Dendritic cell treated with granulocyte-macrophage colony-stimulating factor and Interleukin-4, amounts not matched to agents 40 ng/mL and 50 ng/mL, for 4 days (primary cell): ENCODE measurements at regions not wholly inside any gene's neighbourhood (a gene's known extent, or its start where the extent isn't known, plus 50 kb on each side); places are given as distances from the start of the nearest gene placed in this dataset.
"Not testable (repeated sequence)": the region's sequence is repeated elsewhere in the genome, so short reads cannot be mapped to it uniquely, and the experiment has no call there.

Source experiments
- H3K27ac Mint-ChIP-seq: one replicate; pipeline ENCODE4 v1.8.0; 2022; ENCODE audit warnings: mild to moderate bottlenecking, mixed read lengths
- H3K27me3 Mint-ChIP-seq: one replicate; pipeline ENCODE4 v1.8.0; 2022; ENCODE audit warnings: mild to moderate bottlenecking, mixed read lengths
- H3K36me3 Mint-ChIP-seq: one replicate; pipeline ENCODE4 v1.8.0; 2022; ENCODE audit warnings: low read depth, mixed read lengths
- H3K4me1 Mint-ChIP-seq: one replicate; pipeline ENCODE4 v1.8.0; 2022; ENCODE audit warnings: low read depth, mixed read lengths
- H3K4me3 Mint-ChIP-seq: one replicate; pipeline ENCODE4 v1.8.0; 2022; ENCODE audit warnings: mild to moderate bottlenecking, moderate library complexity, mixed read lengths
- H3K9me3 Mint-ChIP-seq: one replicate; pipeline ENCODE4 v1.8.0; 2022; ENCODE audit warnings: mixed read lengths
- intact Hi-C: fragments of 100-400 bp; cut with micrococcal nuclease; formaldehyde crosslinking; loops from one replicate; pipeline ENCODE4 v1.15.0; 2022

DNA sequence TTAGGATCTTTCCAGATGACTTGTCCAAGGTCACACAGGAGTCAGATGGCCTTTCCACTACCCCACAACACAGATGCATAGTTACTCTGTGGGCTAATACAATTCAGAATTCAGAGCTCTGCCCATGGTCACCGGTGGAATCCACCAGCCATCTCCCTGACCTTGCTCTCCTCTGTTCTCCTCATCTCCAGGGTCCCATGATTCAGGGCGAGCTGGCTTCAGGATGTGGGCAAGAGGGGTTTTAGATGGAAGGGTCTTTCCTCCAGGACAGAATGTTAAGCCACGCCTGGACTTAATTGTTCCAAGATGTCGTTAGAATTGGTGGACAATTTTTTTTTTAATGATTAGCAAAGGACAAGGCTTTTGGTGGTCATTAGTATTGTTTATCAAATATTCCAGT lies 81.7 kb upstream of the LARP1 start:
- no peaks in the 10 kb centered on the region for H3K9me3 Mint-ChIP-seq
- intact Hi-C loops: no loop called here

DNA sequence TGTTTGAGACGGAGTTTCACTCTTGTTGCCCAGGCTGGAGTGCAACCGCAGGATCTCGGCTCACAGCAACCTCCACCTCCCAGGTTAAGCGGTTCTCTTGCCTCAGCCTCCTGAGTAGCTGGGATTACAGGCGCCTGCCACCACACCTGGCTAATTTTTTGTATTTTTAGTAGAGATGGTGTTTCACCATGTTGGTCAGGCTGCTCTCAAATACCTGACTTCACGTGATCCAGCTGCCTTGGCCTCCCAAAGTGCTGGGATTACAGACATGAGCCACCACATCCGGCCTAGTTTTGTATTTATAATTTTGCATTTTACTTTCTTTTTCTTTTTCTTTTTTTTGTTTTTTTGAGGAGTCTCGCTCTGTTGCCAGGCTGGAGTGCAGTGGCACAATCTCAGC lies 85.3 kb upstream of the LARP1 start:
- H3K36me3 Mint-ChIP-seq, H3K27me3 Mint-ChIP-seq, H3K4me3 Mint-ChIP-seq, H3K27ac Mint-ChIP-seq, H3K4me1 Mint-ChIP-seq, intact Hi-C loops: not testable (repeated sequence)
- H3K9me3 Mint-ChIP-seq: peaks cover 10% of the 10 kb centered on the region

More for the DNA sequence above, 81.7 kb upstream of the LARP1 start:
- no peaks in the 10 kb centered on the region for H3K36me3 Mint-ChIP-seq
- peaks cover 5% of the 10 kb centered on the region for H3K4me1 Mint-ChIP-seq
- H3K4me3 Mint-ChIP-seq: no peak overlapping the region
- no peak overlapping the region for H3K27ac Mint-ChIP-seq
- no peaks in the 10 kb centered on the region for H3K27me3 Mint-ChIP-seq

DNA sequence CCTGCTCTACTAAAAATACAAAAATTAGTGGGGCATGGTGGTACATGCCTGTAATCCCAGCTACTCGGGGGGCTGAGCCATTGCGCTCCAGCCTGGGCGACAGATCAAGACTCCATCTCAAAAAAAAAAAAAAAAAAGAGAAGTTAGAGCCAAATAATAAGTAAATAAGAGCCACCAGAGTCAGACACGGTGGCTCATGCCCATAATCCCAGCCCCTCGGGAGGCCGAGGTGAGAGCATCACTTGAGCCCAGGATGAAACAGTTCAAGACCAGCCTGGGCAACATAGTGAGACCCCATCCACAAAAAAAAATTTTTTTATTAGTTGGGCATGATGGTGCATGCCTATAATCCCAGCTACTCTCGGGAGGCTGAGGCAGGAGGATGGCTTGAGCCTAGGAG lies 85.8 kb upstream of the LARP1 start:
- Mint-ChIP-seq H3K27ac (no peak overlapping the region), H3K4me3 (no peak overlapping the region), H3K4me1 (peaks cover 9% of the 10 kb centered on the region), H3K36me3 (peaks cover 8% of the 10 kb centered on the region), H3K27me3 (no peaks in the 10 kb centered on the region), H3K9me3 (peaks cover 15% of the 10 kb centered on the region)
- intact Hi-C loops: no loop called here

DNA sequence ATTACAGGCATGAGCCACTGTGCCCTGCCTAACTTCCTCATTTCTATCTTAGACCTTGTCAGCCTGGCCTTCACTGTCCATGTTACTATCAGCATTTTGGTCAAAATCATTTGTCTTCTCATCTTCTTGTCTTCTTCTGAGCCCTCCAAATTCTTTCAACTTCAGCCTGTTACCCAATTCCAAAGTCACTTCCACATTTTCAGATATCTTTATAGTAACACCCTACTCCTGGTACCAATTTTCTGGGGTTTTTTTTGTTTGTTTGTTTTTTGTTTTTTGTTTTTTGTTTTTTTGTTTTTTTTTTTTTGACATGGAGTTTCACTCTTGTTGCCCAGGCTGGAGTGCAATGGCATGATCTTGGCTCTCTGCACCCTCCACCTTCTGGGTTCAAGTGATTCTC lies 90.3 kb upstream of the LARP1 start:
- no peaks in the 10 kb centered on the region for H3K27me3 Mint-ChIP-seq
- H3K27ac Mint-ChIP-seq: no peak overlapping the region
- no peak overlapping the region for H3K4me3 Mint-ChIP-seq
- peaks cover 9% of the 10 kb centered on the region for H3K4me1 Mint-ChIP-seq
- intact Hi-C loops: no loop called here
- H3K9me3 Mint-ChIP-seq: peaks cover 21% of the 10 kb centered on the region
- peaks cover 8% of the 10 kb centered on the region for H3K36me3 Mint-ChIP-seq

DNA sequence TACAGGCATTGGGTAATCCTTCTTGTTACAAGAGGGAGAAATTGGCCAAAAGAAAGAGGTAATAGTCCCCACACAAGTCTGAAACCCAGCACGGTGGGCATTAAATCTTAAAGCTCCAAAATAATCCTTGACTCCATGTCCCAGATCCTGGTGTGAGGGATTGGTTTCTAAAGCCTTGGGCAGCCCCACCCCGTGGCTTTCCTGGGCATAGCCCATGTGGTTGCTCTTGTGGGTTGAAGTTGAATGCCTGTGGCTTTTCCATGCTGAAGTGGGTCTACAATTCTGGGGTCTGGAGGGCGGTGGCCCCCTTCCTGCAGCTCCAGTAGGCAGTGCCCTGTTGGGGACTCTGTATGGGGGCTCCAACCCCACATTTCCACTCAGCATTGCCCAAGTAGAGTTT lies 91.8 kb upstream of the LARP1 start:
- Mint-ChIP-seq H3K27ac (no peak overlapping the region), H3K27me3 (no peaks in the 10 kb centered on the region), H3K9me3 (peaks cover 21% of the 10 kb centered on the region), H3K4me1 (peaks cover 9% of the 10 kb centered on the region), H3K36me3 (peaks cover 8% of the 10 kb centered on the region), H3K4me3 (no peak overlapping the region)
- intact Hi-C loops: no loop called here

DNA sequence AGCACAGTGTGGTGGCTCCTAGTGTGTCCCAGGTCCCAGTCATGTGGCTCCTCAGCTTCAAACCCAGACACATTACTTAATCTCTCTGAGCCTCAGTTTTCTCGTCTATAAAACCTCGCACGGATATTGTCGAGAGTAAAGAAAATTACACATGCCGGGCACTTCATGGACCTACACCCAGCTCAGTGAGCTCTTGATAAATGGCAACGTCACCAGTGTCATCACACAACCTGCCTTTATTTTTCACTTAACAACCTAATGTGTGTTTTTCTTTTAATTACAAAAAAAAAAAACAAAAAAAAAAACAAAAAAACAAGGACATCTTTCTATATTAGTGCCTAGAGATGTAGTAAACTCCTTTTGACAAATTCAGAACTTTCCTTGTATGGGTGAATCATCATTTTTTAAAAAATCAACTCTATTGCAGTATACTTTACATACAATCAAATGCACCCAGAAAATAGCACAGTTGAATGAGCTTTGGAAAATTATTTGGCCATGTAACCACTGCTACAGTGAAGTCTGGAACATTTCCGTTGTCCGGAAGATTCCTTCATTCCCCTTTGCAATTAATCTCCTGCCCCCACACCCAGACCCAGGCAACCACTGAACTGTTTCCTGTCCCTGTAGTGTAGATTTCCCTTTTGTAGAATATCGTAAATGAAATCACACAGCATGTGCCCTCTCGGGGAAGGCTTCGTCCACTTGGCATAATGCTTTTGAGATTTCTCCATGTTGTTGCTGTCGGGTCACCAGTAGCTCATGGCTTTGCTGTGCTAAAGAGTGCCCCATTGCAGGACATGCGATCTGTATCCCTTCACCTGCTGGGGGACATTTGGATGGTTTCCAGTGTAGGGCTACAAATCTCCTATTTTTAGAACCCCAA lies 100.4 kb upstream of the LARP1 start:
- intact Hi-C loops: loop anchor here (5.0 kb wide), 1 partner anchor 218 kb away; no protein-coding TSS in a partner anchor
- peak overlapping the region; percentile 2 for H3K4me3 Mint-ChIP-seq
- H3K36me3 Mint-ChIP-seq: no peaks in the 10 kb centered on the region
- H3K27me3 Mint-ChIP-seq: no peaks in the 10 kb centered on the region
- peaks cover 16% of the 10 kb centered on the region for H3K4me1 Mint-ChIP-seq
- no peaks in the 10 kb centered on the region for H3K9me3 Mint-ChIP-seq
- peak overlapping the region; percentile 63 for H3K27ac Mint-ChIP-seq

DNA sequence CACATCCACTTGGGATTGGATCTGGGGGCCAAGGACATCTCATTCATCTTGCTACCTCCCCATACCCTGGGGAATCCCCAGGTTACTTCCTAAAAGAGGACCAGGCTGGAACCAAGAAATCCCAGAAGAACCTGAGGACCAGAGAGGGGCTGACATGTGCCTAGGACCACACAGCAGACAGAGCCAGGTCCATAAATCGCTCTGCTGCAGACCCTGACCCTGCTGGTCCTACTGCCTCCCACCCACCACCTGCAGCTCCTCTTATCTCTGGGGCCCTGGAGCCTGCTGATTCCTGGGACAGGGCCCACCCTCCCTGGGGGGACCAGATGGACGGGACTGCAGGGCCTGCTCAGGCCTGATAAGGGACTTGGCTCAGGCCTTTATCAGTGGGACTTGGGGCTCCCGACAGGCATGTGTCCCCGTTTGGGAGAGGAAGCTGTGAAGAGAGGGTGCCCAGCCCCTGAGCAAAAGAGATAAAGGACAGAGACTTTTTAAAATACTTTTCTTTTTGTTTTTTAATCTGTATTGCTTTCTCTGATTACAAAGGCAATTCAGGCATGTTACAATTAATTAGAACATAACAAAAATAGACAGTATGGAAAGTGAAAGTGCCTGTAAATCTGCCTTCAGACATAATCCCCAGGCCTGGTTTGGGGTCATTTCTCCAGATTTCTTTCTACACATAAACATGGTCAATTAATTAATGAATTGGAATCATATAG lies 101.3 kb upstream of the LARP1 start:
- intact Hi-C loops: loop anchor here (5.0 kb wide), 1 partner anchor 218 kb away; no protein-coding TSS in a partner anchor
- Mint-ChIP-seq H3K27ac (peak overlapping the region; percentile 63), H3K4me3 (peak overlapping the region; percentile 2), H3K36me3 (no peaks in the 10 kb centered on the region), H3K9me3 (no peaks in the 10 kb centered on the region), H3K27me3 (no peaks in the 10 kb centered on the region), H3K4me1 (peaks cover 19% of the 10 kb centered on the region)

DNA sequence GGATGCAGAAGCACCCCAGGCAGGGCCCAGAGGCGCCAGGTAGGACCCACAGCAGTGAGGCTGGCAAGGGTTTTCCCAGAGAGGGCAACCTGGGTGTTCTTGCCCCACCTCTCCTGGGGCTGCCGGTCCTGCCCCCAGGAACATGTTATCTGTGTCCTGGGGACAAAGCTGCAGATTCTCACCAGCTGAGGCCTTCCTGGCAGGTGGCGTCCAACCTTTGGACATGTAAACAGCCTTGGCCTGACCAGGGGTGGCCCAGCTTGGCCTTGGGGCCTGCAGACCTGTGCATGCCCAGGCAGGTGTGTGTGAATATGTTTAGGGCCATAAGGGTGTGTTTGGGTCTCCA lies 101.8 kb upstream of the LARP1 start:
- H3K27ac Mint-ChIP-seq: no peak overlapping the region
- intact Hi-C loops: loop anchor here (5.0 kb wide), 1 partner anchor 219 kb away; no protein-coding TSS in a partner anchor
- H3K36me3 Mint-ChIP-seq: no peaks in the 10 kb centered on the region
- no peak overlapping the region for H3K4me3 Mint-ChIP-seq
- peaks cover 25% of the 10 kb centered on the region for H3K4me1 Mint-ChIP-seq
- H3K9me3 Mint-ChIP-seq: no peaks in the 10 kb centered on the region
- peaks cover 2% of the 10 kb centered on the region for H3K27me3 Mint-ChIP-seq

DNA sequence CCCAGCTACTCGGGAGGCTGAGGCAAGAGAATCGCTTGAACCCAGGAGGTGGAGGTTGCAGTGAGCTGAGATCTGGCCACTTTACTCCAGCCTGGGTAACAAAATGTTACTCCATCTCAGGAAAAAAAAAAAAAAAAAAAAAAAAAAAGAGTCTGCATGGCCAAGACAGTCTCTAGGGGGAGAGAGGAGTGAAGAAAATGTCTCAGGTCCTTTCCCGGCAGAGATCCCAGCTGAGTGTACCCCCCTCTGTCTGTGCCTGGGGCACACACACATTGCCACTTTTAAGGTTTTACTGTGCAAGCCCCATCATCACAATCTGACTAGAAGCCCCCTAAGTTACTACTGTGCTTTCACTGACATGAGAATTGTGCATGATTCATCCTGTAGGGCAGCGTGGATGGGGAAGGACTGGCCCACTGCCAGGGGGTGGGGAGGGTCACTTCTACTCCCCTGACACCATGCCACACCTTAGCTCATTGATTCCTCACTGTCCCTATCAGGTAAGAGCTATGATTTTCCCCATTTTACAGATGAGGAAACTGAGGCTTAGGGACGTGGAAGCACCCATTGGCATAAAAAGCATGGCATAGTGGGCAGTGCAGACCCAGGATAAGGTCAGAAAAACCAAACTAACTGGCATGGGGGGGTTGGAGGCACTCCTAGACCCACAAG lies 102.3 kb upstream of the LARP1 start:
- Mint-ChIP-seq H3K4me3 (no peak overlapping the region), H3K9me3 (no peaks in the 10 kb centered on the region), H3K27ac (no peak overlapping the region), H3K27me3 (peaks cover 3% of the 10 kb centered on the region), H3K36me3 (no peaks in the 10 kb centered on the region), H3K4me1 (peaks cover 27% of the 10 kb centered on the region)
- intact Hi-C loops: loop anchor here (5.0 kb wide), 1 partner anchor 219 kb away; no protein-coding TSS in a partner anchor

DNA sequence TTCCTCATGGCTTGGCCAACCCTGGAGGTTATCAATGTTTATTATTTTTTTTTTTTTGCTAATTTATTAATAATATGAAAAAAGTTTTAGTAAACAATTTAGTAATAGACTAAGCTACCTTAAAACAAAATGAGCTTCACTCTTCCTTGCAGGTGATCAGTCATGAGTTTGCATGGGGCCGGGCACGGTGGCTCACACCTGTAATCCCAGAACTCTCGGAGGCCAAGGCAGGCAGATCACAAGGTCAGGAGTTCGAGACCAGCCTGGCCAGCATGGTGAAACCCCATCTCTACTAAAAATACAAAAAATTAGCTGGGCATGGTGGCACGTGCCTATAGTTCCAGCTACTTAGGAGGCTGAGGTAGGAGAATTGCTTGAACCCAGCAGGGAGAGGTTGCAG lies 103.4 kb upstream of the LARP1 start:
- intact Hi-C loops: loop anchor here (2.0 to 5.0 kb wide), 2 partner anchors 221 to 289 kb away; partner anchors contain the start of gene MRPL22
- not testable (repeated sequence) for H3K27ac Mint-ChIP-seq, H3K9me3 Mint-ChIP-seq

DNA sequence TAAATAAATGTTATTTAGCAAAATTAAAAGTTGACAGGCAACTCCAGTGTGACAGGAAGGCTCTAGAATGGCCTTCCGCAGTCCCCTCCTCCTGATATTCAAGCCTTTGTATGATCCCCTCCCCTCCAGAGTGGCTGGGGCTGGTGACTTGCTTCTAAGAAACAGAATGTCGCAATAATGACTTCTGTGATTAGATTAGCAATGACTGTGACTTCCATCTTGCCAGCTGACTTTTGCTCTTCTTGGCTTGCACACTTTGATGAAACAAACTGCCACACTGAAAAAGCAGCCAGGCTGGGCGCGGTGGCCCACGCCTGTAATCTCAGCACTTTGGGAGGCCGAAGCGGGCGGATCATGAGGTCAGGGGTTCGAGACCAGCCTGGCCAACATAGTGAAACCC lies 106.5 kb upstream of the LARP1 start:
- H3K36me3 Mint-ChIP-seq: no peaks in the 10 kb centered on the region
- peaks cover 23% of the 10 kb centered on the region for H3K27me3 Mint-ChIP-seq
- H3K9me3 Mint-ChIP-seq: peaks cover 3% of the 10 kb centered on the region
- peak overlapping the region; percentile 51 for H3K27ac Mint-ChIP-seq
- H3K4me3 Mint-ChIP-seq: no peak overlapping the region
- intact Hi-C loops: loop anchor here (10.0 kb wide), 2 partner anchors 184 to 356 kb away; no protein-coding TSS in a partner anchor
- peaks cover 27% of the 10 kb centered on the region for H3K4me1 Mint-ChIP-seq

More for the DNA sequence above, 103.4 kb upstream of the LARP1 start:
- Mint-ChIP-seq H3K4me1 (peaks cover 38% of the 10 kb centered on the region), H3K27me3 (peaks cover 14% of the 10 kb centered on the region)
- not testable (repeated sequence) for H3K36me3 Mint-ChIP-seq, H3K4me3 Mint-ChIP-seq

DNA sequence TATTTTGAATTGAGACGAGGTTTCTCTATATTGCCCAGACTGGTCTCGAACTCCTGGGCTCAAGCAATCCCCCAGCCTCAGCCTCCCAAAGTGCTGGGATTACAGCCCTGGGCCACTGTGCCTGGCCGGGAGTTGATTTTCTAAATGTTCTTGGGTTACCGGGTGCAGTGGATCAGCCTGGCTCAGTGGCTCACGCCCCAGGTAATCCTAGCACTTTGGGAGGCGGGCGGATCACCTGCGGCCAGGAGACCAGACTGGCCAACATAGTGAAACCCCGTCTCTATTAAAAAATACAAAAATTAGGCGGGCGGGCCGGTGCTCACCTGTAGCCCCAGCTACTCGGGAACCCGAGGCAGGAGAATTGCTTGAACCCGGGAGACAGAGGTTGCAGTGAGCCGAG lies 106.9 kb upstream of the LARP1 start:
- H3K4me3 Mint-ChIP-seq: no peak overlapping the region
- no peak overlapping the region for H3K27ac Mint-ChIP-seq
- H3K4me1 Mint-ChIP-seq: peaks cover 26% of the 10 kb centered on the region
- peaks cover 8% of the 10 kb centered on the region for H3K9me3 Mint-ChIP-seq
- intact Hi-C loops: loop anchor here (10.0 kb wide), 2 partner anchors 183 to 357 kb away; no protein-coding TSS in a partner anchor
- peaks cover 27% of the 10 kb centered on the region for H3K27me3 Mint-ChIP-seq
- no peaks in the 10 kb centered on the region for H3K36me3 Mint-ChIP-seq

DNA sequence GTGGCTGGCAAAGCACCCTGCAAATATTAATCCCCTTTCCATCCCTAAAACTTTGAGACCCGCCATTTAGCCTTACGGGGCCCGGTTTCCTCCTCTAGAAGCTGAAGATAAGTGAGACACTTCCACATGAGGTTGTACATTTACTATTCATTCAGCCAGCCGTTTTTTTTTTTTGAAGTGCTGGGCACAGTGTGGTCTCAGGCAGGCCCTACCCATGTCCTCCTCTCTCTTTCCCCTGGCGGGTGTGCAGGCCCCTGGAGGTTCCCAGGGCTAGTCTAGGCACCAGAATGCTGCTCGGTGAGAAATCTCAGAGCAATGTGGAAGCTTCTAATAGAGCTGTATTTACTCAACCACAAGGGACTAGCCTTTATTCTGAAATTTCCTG lies 107.4 kb upstream of the LARP1 start:
- H3K9me3 Mint-ChIP-seq: peaks cover 13% of the 10 kb centered on the region
- H3K36me3 Mint-ChIP-seq: no peaks in the 10 kb centered on the region
- H3K4me3 Mint-ChIP-seq: peak overlapping the region; percentile 79
- peaks cover 26% of the 10 kb centered on the region for H3K4me1 Mint-ChIP-seq
- intact Hi-C loops: loop anchor here (10.0 kb wide), 2 partner anchors 183 to 357 kb away; no protein-coding TSS in a partner anchor
- peaks cover 30% of the 10 kb centered on the region for H3K27me3 Mint-ChIP-seq
- H3K27ac Mint-ChIP-seq: peak overlapping the region; percentile 19
